ENCODE measurements at regions not wholly inside any gene's neighbourhood (a gene's known extent, or its start where the extent isn't known, plus 50 kb on each side); places are given as distances from the start of the nearest gene placed in this dataset.

DNA sequence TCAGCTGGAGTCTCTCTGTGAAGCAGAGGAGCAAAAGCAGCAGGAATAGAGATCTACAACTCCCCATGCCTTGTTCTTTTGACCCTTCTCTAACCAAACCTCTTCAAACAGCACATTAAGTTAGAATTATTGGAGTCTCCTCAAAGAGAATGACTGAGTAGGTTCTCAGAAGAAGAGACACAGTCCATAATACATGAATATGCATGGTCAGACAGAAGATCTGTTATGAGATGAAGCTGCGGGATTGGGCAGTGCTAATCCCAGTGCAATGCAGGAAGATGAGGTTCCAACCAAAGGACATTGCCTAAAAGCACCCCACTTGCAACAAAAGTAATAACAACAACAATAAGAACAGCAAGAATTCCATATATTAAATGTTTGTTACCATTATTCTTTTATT is 887.9 kb upstream of the TENM4 start:
- no peak for TF ChIP-seq POLR2AphosphoS5 (IDR thresholded peaks at IDR 0.05; ENCODE audit: low read depth, low read length)
- no peak for TF ChIP-seq POLR2A (IDR thresholded peaks at IDR 0.05; ENCODE audit: low read depth, low read length)
- no peak for TF ChIP-seq TAF1 (IDR thresholded peaks at IDR 0.05; ENCODE audit: borderline replicate concordance, low read depth, low read length)

Measured in GM12892 (cell line).